ENCODE measurements at regions not wholly inside any gene's neighbourhood (a gene's known extent, or its start where the extent isn't known, plus 50 kb on each side); places are given as distances from the start of the nearest gene placed in this dataset.
A peak's percentile ranks its signal among the peaks of the same experiment; 100 is the strongest.

- H3K36me3 Mint-ChIP-seq (ENCODE audit: low read depth): no peaks in the 10 kb centered on the region
- no peaks in the 10 kb centered on the region for H3K4me1 Mint-ChIP-seq
- no peak overlapping the region for H3K4me3 Mint-ChIP-seq
- H3K27ac Mint-ChIP-seq (ENCODE audit: unreplicated experiment): no peak overlapping the region
- no peak for DNase-seq (ENCODE audit: low read depth, low spot score)
- H3K27me3 Mint-ChIP-seq (ENCODE audit: low read depth): no peaks in the 10 kb centered on the region
- TF ChIP-seq CTCF (conservative IDR thresholded peaks at IDR 0.05): no peak
- H3K9me3 Mint-ChIP-seq: peaks cover 14% of the 10 kb centered on the region
Observed at GRCh38 chr10:108208732-108209131, 1044.2 kb upstream of the SORCS1 start.

DNA sequence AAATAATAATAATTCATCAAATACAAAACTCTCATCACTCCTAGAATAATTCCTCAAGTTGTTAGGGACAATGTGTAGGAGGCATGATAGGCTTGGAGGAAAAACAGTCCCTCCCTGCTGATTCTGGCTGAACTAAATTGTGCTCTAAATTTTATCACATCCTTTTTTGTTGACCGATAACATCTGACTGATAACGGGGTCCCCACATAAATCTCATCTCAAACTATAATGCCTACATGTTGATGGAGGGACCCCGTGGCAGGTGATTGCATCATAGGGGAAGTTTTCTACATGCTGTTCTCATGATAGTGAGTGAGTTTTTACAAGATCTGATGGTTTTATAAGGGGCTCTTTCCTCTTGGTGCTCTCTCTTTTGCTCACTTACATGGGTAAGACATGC, 1043.5 kb upstream of the SORCS1 start:
- H3K36me3 Mint-ChIP-seq (ENCODE audit: low read depth): no peaks in the 10 kb centered on the region
- TF ChIP-seq CTCF (conservative IDR thresholded peaks at IDR 0.05): no peak
- no peak overlapping the region for H3K27ac Mint-ChIP-seq (ENCODE audit: unreplicated experiment)
- no peak for DNase-seq (ENCODE audit: low read depth, low spot score)
- H3K9me3 Mint-ChIP-seq: peaks cover 12% of the 10 kb centered on the region
- H3K4me1 Mint-ChIP-seq: no peaks in the 10 kb centered on the region
- no peaks in the 10 kb centered on the region for H3K27me3 Mint-ChIP-seq (ENCODE audit: low read depth)
- H3K4me3 Mint-ChIP-seq: no peak overlapping the region

- no peaks in the 10 kb centered on the region for H3K36me3 Mint-ChIP-seq (ENCODE audit: low read depth)
- H3K27me3 Mint-ChIP-seq (ENCODE audit: low read depth): no peaks in the 10 kb centered on the region
- H3K9me3 Mint-ChIP-seq: no peaks in the 10 kb centered on the region
- no peaks in the 10 kb centered on the region for H3K4me1 Mint-ChIP-seq
- no peak overlapping the region for H3K27ac Mint-ChIP-seq (ENCODE audit: unreplicated experiment)
- H3K4me3 Mint-ChIP-seq: no peak overlapping the region
- DNase-seq (ENCODE audit: low read depth, low spot score): peak; percentile 4
- TF ChIP-seq CTCF (conservative IDR thresholded peaks at IDR 0.05): peak; percentile 83
Observed at GRCh38 chr10:108204528-108205305, 1040.2 kb upstream of the SORCS1 start.

GRCh38 chr10:108203905-108204527, 1039.5 kb upstream of the SORCS1 start:
- H3K4me1 Mint-ChIP-seq: no peaks in the 10 kb centered on the region
- H3K4me3 Mint-ChIP-seq: no peak overlapping the region
- H3K9me3 Mint-ChIP-seq: no peaks in the 10 kb centered on the region
- TF ChIP-seq CTCF (conservative IDR thresholded peaks at IDR 0.05): no peak
- H3K27me3 Mint-ChIP-seq (ENCODE audit: low read depth): no peaks in the 10 kb centered on the region
- no peaks in the 10 kb centered on the region for H3K36me3 Mint-ChIP-seq (ENCODE audit: low read depth)
- no peak overlapping the region for H3K27ac Mint-ChIP-seq (ENCODE audit: unreplicated experiment)
- DNase-seq (ENCODE audit: low read depth, low spot score): no peak

DNA sequence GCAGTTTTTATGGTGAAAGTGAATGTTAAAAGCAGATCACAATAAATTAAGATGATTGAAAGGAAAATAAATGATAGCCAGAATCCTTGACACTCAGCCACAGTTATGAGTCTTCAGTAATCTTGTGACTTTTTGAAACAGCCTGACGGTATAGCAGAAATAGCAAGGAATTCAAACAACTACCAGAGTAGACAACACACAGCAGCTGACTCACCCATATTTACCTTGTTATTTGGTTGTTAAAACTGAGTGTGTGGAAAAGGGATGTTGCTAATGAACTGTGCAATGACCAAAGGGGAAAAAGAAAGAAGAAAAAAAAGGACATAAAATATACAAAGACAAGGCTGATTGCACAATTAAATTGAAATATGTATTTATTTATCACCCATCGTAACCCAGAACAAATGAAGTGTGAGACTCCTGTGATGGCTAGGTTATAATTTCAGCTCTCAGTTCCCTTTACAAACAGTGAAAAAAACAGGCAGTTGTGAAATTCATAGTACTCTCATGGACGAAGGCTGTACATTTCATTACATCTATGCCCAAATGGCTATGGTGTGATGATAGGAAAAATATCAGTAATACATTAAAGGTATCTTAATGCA, 1023.0 kb upstream of the SORCS1 start:
- Mint-ChIP-seq H3K27ac (ENCODE audit: unreplicated experiment) (no peak overlapping the region), H3K4me1 (no peaks in the 10 kb centered on the region), H3K9me3 (peaks cover 9% of the 10 kb centered on the region), H3K36me3 (ENCODE audit: low read depth) (no peaks in the 10 kb centered on the region), H3K4me3 (no peak overlapping the region), H3K27me3 (ENCODE audit: low read depth) (no peaks in the 10 kb centered on the region)
- no peak for TF ChIP-seq CTCF (conservative IDR thresholded peaks at IDR 0.05)
- no peak for DNase-seq (ENCODE audit: low read depth, low spot score)

Measured in neural crest cell (in vitro differentiated cells).